Islet of Langerhans (tissue), 1 donor: ENCODE measurements at regions not wholly inside any gene's neighbourhood (a gene's known extent, or its start where the extent isn't known, plus 50 kb on each side); places are given as distances from the start of the nearest gene placed in this dataset.
"Not testable (repeated sequence)": the region's sequence is repeated elsewhere in the genome, so short reads cannot be mapped to it uniquely, and the experiment has no call there.

ENCODE experiments used
- FAIRE-seq: peaks from one replicate; lab custom pipeline; 2011; peaks lifted over from hg19 to GRCh38; lab: Jason Lieb, UNC

GRCh38 chr16:51849715-51850114 is 697.2 kb downstream of the TOX3 start:
- no peak for FAIRE-seq

- no peak for FAIRE-seq
These were observed 694.7 kb upstream of the SALL1 start for GRCh38 chr16:51845586-51846305.

- FAIRE-seq = no peak
These were observed 688.8 kb upstream of the SALL1 start for GRCh38 chr16:51839727-51840462.

DNA sequence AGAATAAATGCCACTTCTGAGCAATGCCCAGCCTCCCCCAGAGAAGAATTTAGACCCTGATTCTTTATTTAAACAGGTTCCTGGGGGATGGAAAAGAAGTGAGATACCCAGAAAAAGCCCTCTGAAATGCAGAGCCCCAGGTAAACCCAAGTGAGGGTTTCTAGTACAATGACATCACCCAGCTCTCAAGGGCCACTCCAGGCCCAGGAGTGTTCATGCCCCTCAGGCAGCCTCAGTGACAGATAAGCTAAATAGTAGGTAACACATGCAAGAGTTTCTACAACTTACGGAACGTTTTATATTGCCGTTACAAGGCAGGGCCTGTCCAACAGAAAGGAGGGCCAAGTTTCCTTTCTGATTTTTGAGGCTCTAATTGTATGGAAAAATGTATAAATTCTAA is 683.7 kb upstream of the SALL1 start:
- no peak for FAIRE-seq

DNA sequence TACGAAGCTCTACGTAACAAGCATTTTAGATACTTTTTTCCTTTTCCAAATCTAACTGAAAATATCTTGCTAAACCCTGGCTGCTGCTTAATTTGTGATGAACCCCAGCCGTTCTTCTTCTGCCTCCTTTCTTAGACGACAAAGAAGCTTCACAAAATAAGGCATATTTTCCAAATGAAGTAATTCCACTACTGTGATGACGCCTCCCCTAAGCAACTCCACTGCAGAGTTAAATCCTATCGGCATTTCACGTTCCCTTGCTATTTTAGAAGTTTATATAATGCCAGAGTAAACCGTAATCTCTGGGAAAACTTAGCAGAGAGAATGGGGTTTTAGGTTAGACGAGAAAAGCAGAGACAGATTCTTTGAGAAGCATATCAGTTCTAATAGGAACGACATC is 683.1 kb upstream of the SALL1 start:
- no peak for FAIRE-seq

DNA sequence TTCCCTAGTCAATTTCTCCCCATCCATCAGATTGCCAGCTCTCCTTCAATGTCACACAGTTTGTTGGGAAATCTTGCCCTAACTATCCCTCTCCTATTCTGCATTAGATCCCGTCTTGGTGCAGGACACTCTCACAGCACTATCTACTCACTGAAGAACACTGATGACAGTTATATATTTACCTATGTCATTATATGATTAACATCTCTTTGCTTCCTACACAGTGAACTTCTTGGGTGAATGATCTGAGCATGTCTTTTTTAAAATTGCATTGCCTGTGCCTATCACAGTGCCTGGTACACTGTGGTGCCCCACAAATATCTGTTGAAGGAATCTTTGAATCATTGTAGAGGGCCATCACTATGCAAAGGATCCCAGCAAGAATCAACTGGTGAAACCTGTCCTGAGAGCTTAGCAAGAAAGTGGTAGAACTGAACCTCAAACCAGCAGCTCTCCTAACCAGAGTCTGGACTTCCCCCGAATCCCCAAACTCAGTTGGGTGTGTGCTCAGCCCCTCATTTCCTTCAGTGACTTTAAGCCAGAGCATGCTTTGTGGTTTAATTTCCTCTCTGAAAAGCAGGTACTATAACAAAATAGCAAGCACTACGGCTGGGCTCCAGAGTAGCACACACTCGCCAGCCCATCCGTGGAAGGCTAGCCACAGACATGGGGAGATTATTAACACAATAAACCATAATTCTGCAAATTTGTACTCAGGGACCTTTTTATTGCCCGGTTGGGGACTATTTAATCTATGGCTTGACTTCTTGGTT is 680.7 kb upstream of the SALL1 start:
- FAIRE-seq = no peak

DNA sequence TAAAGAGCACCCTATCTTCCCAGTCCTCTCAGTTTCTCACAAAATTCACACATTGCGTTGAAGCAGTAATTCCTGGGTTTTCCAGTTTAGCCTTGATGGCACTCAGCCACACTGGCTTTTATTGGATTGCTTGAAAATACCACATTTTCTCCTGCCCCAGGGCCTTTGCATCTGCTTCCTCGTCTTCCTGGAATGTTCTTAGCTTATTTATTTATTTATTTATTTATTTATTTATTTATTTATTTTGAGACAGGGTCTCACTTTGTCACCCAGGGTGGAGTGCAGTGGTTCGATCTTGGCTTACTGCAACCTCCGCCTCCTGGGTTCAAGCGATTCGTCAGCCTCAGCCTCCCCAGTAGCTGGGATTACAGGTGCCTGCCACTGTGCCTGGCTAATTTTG is 680.0 kb upstream of the SALL1 start:
- FAIRE-seq = not testable (repeated sequence)

DNA sequence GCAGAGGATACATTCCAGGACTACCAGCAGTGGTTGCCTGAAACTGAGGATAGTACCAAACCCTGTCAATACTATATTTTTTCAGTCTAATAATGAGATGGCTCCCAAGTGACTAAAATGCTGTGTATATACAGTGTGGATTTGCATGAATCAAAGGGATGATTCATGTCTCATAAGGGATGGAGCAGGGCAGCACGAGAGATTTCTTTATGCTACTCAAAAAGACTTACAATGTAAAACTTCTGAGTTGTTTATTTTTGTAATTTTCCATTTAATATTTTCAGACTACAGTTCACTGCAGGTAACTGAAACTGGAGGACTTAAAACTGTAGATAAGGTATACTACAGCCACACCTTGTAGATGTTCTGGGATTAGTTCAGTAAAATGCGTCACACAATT is 674.7 kb upstream of the SALL1 start:
- no peak for FAIRE-seq

- FAIRE-seq = no peak
These were observed 671.4 kb upstream of the SALL1 start for GRCh38 chr16:51822471-51822870.

GRCh38 chr16:51821527-51821926 is 670.5 kb upstream of the SALL1 start:
- FAIRE-seq = no peak

DNA sequence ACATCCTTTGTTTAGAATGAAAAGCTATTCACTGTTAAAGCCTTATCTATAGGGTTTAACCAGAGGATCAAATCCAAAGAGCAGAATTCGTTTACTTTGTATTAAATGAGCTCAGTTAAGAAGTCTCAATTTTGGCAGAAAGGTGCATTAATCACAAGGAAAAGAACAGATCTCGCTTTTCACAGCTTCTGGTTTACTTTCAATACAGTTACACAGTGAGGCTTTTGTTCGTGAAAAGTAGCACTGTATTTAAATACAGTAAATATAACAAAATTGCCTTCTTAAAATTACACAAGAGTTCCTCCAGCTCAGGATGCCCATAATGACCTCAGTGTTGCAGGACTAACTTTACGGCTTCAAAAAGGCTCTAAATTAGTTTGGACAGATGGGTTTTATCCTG is 669.1 kb upstream of the SALL1 start:
- FAIRE-seq = no peak

- no peak for FAIRE-seq
These were observed 667.4 kb upstream of the SALL1 start for GRCh38 chr16:51818342-51818944.

DNA sequence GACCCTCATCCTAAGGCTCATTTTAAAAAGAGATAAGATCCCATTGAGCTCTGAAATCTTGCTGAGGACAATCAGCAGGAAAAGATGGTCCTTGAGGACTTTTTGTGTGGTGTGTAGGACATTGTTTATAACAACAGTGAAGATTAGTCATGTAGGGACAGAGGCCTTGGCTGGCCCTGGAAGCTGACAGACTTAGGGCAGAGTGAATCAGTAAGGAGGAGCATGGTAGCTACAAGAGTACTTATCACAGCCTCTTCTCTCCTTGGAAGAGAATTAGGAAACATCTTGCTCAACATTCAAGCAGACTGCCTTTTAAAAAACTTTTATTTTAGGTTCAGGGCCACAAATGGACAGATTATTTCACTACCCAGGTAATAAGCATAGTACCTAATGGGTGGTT is 665.9 kb upstream of the SALL1 start:
- FAIRE-seq = no peak

- FAIRE-seq = no peak
These were observed 664.5 kb upstream of the SALL1 start for GRCh38 chr16:51815523-51815922.

GRCh38 chr16:51814617-51815016 is 663.5 kb upstream of the SALL1 start:
- FAIRE-seq = no peak

DNA sequence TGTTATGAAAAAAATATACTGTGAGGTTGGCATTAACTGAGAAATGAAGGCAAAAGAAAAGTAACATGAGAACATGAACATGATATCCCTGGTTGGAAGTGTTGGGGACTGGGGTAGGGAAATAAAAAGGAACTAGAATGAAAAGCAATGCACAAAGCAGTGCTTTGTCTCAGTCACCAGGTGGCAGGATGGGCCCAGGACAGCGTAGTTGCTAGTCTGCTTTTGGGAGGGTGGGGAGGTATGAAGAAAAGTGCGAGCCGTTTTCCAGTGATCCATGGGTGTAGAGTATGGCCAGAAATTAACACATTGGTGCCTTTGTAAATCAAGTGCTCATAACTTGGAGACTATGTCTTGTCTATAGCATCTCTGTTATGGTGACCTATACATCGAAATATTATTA is 662.5 kb upstream of the SALL1 start:
- no peak for FAIRE-seq

GRCh38 chr16:51812945-51813344 is 661.9 kb upstream of the SALL1 start:
- no peak for FAIRE-seq

DNA sequence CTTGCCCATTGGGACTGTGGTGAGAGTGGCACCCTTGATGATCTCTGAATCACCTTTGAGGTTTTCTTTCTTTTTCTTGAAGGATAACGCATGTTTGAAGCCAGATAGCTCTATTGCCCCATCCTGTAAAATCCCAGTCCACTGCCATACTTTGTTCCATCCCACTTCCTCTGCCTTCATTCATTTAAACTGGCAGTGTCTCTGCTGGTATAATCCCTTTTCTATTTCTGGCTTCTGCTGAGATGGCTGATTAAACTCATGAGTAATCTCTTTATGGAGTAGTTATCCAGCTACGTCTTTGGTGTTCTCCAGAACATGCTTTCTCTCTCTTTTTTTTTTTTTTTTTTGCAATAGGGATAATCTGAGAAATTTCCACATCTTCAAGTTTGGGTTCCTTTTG is 656.5 kb upstream of the SALL1 start:
- FAIRE-seq = no peak

- FAIRE-seq = no peak
These were observed 650.6 kb upstream of the SALL1 start for GRCh38 chr16:51801635-51802034.

- no peak for FAIRE-seq
These were observed 646.7 kb upstream of the SALL1 start for GRCh38 chr16:51797669-51798259.

DNA sequence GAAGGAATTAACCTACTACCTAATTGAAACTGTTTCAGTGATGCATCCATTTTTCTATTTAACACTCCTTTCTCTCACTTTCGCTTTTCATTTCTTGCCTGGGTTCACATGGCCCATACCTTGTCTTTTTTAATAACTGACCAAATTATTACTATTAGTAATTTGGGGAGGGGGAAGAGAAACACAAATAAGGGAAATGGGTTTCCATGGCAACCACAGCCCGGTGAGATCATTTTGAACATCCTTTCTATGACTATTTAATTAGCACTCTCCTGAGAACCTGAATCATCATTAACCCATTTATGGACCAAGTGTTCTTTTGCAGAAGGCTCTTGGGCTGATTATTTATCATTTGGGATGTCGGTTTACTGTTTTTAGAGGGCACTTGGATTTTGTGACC is 628.2 kb upstream of the SALL1 start:
- no peak for FAIRE-seq

DNA sequence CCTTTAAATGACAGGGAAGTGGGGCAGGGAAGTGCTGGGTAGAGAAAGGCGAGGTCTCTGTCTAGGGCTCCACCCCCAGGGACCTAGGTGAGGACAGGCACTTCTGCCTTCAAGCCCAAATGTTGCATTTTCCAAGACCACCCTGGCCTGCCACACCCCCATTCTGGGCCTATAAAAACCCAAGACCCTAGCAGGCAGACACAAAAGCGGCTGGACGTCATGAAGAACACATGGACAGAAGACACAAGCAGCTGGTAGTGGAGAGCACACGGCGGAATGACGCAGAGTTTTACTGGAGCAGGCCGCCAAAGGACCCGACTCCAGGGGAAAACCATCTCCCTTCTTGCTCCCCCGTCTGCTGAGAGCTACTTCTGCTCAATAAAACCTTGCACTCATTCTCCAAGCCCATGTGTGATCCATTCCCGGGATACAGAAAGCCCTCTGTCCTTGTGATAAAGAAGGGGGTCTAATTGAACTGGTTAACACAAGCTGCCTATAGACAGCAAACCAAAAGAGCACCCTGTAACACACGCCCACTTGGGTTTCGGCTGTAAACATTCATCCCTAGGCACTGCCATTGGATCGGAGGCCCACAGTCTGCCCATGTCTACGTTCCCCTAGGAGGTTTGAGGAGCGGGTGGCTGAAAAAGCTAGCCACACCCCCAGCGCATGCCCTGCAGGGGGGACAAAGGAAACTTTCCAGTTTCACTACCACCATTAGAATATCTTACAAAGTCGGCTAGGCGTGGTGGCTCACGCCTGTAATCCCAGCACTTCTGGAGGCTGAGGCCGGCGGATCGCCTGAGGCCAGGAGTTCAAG is 622.2 kb upstream of the SALL1 start:
- no peak for FAIRE-seq
